Pancreas (tissue), 10 donors: ENCODE measurements at regions not wholly inside any gene's neighbourhood (a gene's known extent, or its start where the extent isn't known, plus 50 kb on each side); places are given as distances from the start of the nearest gene placed in this dataset.

Experiments used
- ATAC-seq, 4 donors: fragments of 200-7000 bp; cut with Tn5 transposase; one replicate each; pipeline versions ENCODE4 v1.8.0 to v1.9.1; 2020; ENCODE audit warnings: mild to moderate bottlenecking in 4 of 4, moderate library complexity in 4 of 4
- DNase-seq, 6 donors: peaks; one replicate each; pipeline ENCODE4 v3.0.0-alpha.2; 2020
- FAIRE-seq: peaks from 2 replicates; lab custom pipeline; 2012; peaks lifted over from hg19 to GRCh38; lab: Jason Lieb, UNC
- H3K27ac ChIP-seq, 4 donors: fragments of 200-600 bp; sonication (generic); 1 replicate in 3 of 4; 2 replicates in 1 of 4; pipeline versions ENCODE4 v1.5.0 to v1.8.0; 2020
- H3K27me3 ChIP-seq, 4 donors: fragments of 200-600 bp; one replicate each; pipeline ENCODE4 v1.8.0; 2021
- H3K36me3 ChIP-seq, 3 donors: fragments of 200-600 bp; sonication (generic) in 1 of 3; one replicate each; pipeline versions ENCODE4 v1.5.0 to v1.8.0; 2020 to 2021
- H3K4me1 ChIP-seq, 3 donors: fragments of 200-600 bp; one replicate each; pipeline ENCODE4 v1.8.0; 2021
- H3K4me3 ChIP-seq, 4 donors: fragments of 200-600 bp; sonication (generic) in 2 of 4; one replicate each; pipeline versions ENCODE4 v1.5.0 to v1.8.0; 2020 to 2021
- H3K9me3 ChIP-seq, 4 donors: fragments of 200-600 bp; one replicate each; pipeline ENCODE4 v1.8.0; 2021
- CTCF ChIP-seq, 4 donors: fragments of 200-600 bp; sonication (generic) in 3 of 4; IDR thresholded peaks; one replicate each; pipeline versions ENCODE4 v1.5.0 to v1.8.0; 2021; ENCODE audit warnings: antibody characterized with exemption in 4 of 4
- WGBS, 2 donors: extraction: QIAGEN DNeasy Blood & Tissue Kit; methylation state at CpG; one replicate each; pipeline ENCODE4 v1.1.7; 2013; 5-methylcytosine and 5-hydroxymethylcytosine counted together
- intact Hi-C, 3 donors: fragments of 100-400 bp; cut with DNase I; formaldehyde crosslinking; loops; one replicate each; pipeline versions ENCODE4 v1.11.1 to v1.14.2; 2022
- donor health status: healthy with polysubstance abuse.
- donor health status: DM: no; HTN: no; CAD: no; lungs with moderate emphysema.
- donor health status: DM: no; HTN: no; CAD: no.
- donor health status: control.
- donor health status: control.
- donor health status: Bipolar disorder and iron deficiency.
- donor health status: DM: yes; HTN: yes; CAD: no.
- donor health status: DM: no; HTN: no; CAD: no.
- donor health status: DM: no; HTN: no; CAD: no.
- donor health status: DM: yes; HTN: yes; CAD: no.

GRCh38 chr2:18156421-18156820 is 278.0 kb downstream of the KCNS3 start:
- Histone ChIP-seq H3K36me3 (no peaks in the 10 kb centered on the region), H3K27ac (no peak overlapping the region), H3K4me1 (no peaks in the 10 kb centered on the region), H3K9me3 (no peaks in the 10 kb centered on the region), H3K27me3 (no peaks in the 10 kb centered on the region), H3K4me3 (no peak overlapping the region)
- ATAC-seq (no peak), DNase-seq (no peak), FAIRE-seq (no peak)
- WGBS, 2 donors: 63 to 76% methylated on average over 2 of the region's 2 CpGs
- TF ChIP-seq CTCF (IDR thresholded peaks at IDR 0.05): no peak
- intact Hi-C loops: loop anchor here in 1 of 3 donors (10.0 kb wide), 1 partner anchor 302 kb away; no protein-coding TSS in a partner anchor

GRCh38 chr2:18156002-18156401 is 277.5 kb downstream of the KCNS3 start:
- Histone ChIP-seq H3K27ac (no peak overlapping the region), H3K4me3 (no peak overlapping the region), H3K27me3 (no peaks in the 10 kb centered on the region), H3K9me3 (no peaks in the 10 kb centered on the region), H3K4me1 (no peaks in the 10 kb centered on the region), H3K36me3 (no peaks in the 10 kb centered on the region)
- intact Hi-C loops: loop anchor here in 1 of 3 donors (10.0 kb wide), 1 partner anchor 301 kb away; no protein-coding TSS in a partner anchor
- no peak for ATAC-seq
- 41 to 51% methylated on average over 2 of the region's 2 CpGs for WGBS, 2 donors
- FAIRE-seq: no peak
- no peak for TF ChIP-seq CTCF (IDR thresholded peaks at IDR 0.05)
- no peak for DNase-seq

GRCh38 chr2:18154812-18155211 is 276.3 kb downstream of the KCNS3 start:
- ATAC-seq: no peak
- intact Hi-C loops: loop anchor here in 2 of 3 donors (5.0 to 10.0 kb wide), 2 partner anchors 300 to 303 kb away; no protein-coding TSS in a partner anchor

GRCh38 chr2:18154259-18154658 is 275.8 kb downstream of the KCNS3 start:
- no peaks in the 10 kb centered on the region for H3K27me3 ChIP-seq
- H3K27ac ChIP-seq: no peak overlapping the region
- peaks cover 0 to 4% (median 0%) of the 10 kb centered on the region in 3 donors for H3K4me1 ChIP-seq
- intact Hi-C loops: loop anchor here in 2 of 3 donors (5.0 to 10.0 kb wide), 2 partner anchors 299 to 302 kb away; no protein-coding TSS in a partner anchor
- no peaks in the 10 kb centered on the region for H3K9me3 ChIP-seq
- 84 to 97% methylated on average over 3 of the region's 3 CpGs for WGBS, 2 donors
- TF ChIP-seq CTCF (IDR thresholded peaks at IDR 0.05): no peak
- ATAC-seq (no peak), DNase-seq (no peak), FAIRE-seq (no peak)
- H3K4me3 ChIP-seq: no peak overlapping the region
- no peaks in the 10 kb centered on the region for H3K36me3 ChIP-seq

More at GRCh38 chr2:18154812-18155211, 276.3 kb downstream of the KCNS3 start:
- Histone ChIP-seq H3K4me1 (no peaks in the 10 kb centered on the region), H3K27ac (no peak overlapping the region), H3K36me3 (no peaks in the 10 kb centered on the region), H3K9me3 (no peaks in the 10 kb centered on the region), H3K4me3 (no peak overlapping the region), H3K27me3 (no peaks in the 10 kb centered on the region)
- DNase-seq: no peak
- FAIRE-seq: no peak
- TF ChIP-seq CTCF (IDR thresholded peaks at IDR 0.05): no peak

GRCh38 chr2:18153741-18154140 is 275.3 kb downstream of the KCNS3 start:
- FAIRE-seq: no peak
- Histone ChIP-seq H3K27ac (no peak overlapping the region), H3K4me1 (peaks cover 0 to 4% (median 0%) of the 10 kb centered on the region in 3 donors), H3K4me3 (no peak overlapping the region), H3K36me3 (no peaks in the 10 kb centered on the region), H3K27me3 (no peaks in the 10 kb centered on the region), H3K9me3 (no peaks in the 10 kb centered on the region)
- no peak for ATAC-seq
- intact Hi-C loops: loop anchor here in 2 of 3 donors (5.0 to 10.0 kb wide), 2 partner anchors 299 to 301 kb away; no protein-coding TSS in a partner anchor
- no peak for DNase-seq
- TF ChIP-seq CTCF (IDR thresholded peaks at IDR 0.05): no peak
- 65 to 73% methylated on average over 1 of the region's 1 CpG for WGBS, 2 donors
